ENCODE measurements at regions not wholly inside any gene's neighbourhood (a gene's known extent, or its start where the extent isn't known, plus 50 kb on each side); places are given as distances from the start of the nearest gene placed in this dataset.
A peak's percentile ranks its signal among the peaks of the same experiment; 100 is the strongest.

- peaks cover 96% of the 10 kb centered on the region for H3K79me2 ChIP-seq (ENCODE audit: insufficient read depth, low read length)
- 0 out of 2 replicates have a peak, but pooled peaks cover 6% of the 10 kb centered on the region for H3F3A ChIP-seq (ENCODE audit: low read depth)
- no peaks in the 10 kb centered on the region for H3K9me3 ChIP-seq (ENCODE audit: insufficient read depth, low read depth, low read length)
- no peaks in the 10 kb centered on the region for H3K36me3 ChIP-seq (ENCODE audit: insufficient read depth, low read length)
- TF ChIP-seq CTCF (conservative IDR thresholded peaks at IDR 0.05; ENCODE audit: low read length) = no peak
- no peak for TF ChIP-seq EZH2phosphoT487 (IDR thresholded peaks at IDR 0.05; ENCODE audit: borderline replicate concordance)
- peak overlapping the region; percentile 98 for H3K9ac ChIP-seq (ENCODE audit: low read depth, low read length, poor library complexity, severe bottlenecking)
- no peaks in the 10 kb centered on the region for H3K9me2 ChIP-seq (replicated peaks; ENCODE audit: low read depth, low read length)
- H3K4me1 ChIP-seq (ENCODE audit: insufficient read depth, low read length, poor library complexity, severe bottlenecking) = peaks cover 80% of the 10 kb centered on the region
- H4K20me1 ChIP-seq (ENCODE audit: insufficient read depth, low read length, poor library complexity, severe bottlenecking) = no peaks in the 10 kb centered on the region
- H2AFZ ChIP-seq (ENCODE audit: low read length) = no peak overlapping the region
- H3K4me2 ChIP-seq (ENCODE audit: low read depth, low read length, poor library complexity, severe bottlenecking) = peak overlapping the region; percentile 89
- no peaks in the 10 kb centered on the region for H3K27me3 ChIP-seq (ENCODE audit: insufficient read depth, low read length, poor library complexity, severe bottlenecking)
- no peak overlapping the region for H3K4me3 ChIP-seq (ENCODE audit: low read length, poor library complexity, severe bottlenecking)
Observed at GRCh38 chr22:46051646-46052045, 74.7 kb upstream of the WNT7B start.

- TF ChIP-seq EZH2phosphoT487 (IDR thresholded peaks at IDR 0.05; ENCODE audit: borderline replicate concordance) = no peak
- no peak for TF ChIP-seq CTCF (conservative IDR thresholded peaks at IDR 0.05; ENCODE audit: low read length)
- peaks cover 82% of the 10 kb centered on the region for H3K4me1 ChIP-seq (ENCODE audit: insufficient read depth, low read length, poor library complexity, severe bottlenecking)
- no peak overlapping the region for H2AFZ ChIP-seq (ENCODE audit: low read length)
- peak overlapping the region; percentile 84 for H3K4me3 ChIP-seq (ENCODE audit: low read length, poor library complexity, severe bottlenecking)
- H3K27me3 ChIP-seq (ENCODE audit: insufficient read depth, low read length, poor library complexity, severe bottlenecking) = no peaks in the 10 kb centered on the region
- no peaks in the 10 kb centered on the region for H4K20me1 ChIP-seq (ENCODE audit: insufficient read depth, low read length, poor library complexity, severe bottlenecking)
- H3F3A ChIP-seq (ENCODE audit: low read depth) = 0 out of 2 replicates have a peak, but pooled peaks cover 6% of the 10 kb centered on the region
- no peaks in the 10 kb centered on the region for H3K36me3 ChIP-seq (ENCODE audit: insufficient read depth, low read length)
- H3K4me2 ChIP-seq (ENCODE audit: low read depth, low read length, poor library complexity, severe bottlenecking) = peak overlapping the region; percentile 89
- no peaks in the 10 kb centered on the region for H3K9me3 ChIP-seq (ENCODE audit: insufficient read depth, low read depth, low read length)
- peaks cover 96% of the 10 kb centered on the region for H3K79me2 ChIP-seq (ENCODE audit: insufficient read depth, low read length)
- H3K9me2 ChIP-seq (replicated peaks; ENCODE audit: low read depth, low read length) = no peaks in the 10 kb centered on the region
- H3K9ac ChIP-seq (ENCODE audit: low read depth, low read length, poor library complexity, severe bottlenecking) = peak overlapping the region; percentile 98
Observed at GRCh38 chr22:46052331-46052771, 75.4 kb upstream of the WNT7B start.

GRCh38 chr22:46052801-46053562 lies 76.0 kb upstream of the WNT7B start:
- TF ChIP-seq CTCF (conservative IDR thresholded peaks at IDR 0.05; ENCODE audit: low read length) = 0 out of 2 replicates have a peak, but pooled peaks have one; percentile 11
- no peak for TF ChIP-seq EZH2phosphoT487 (IDR thresholded peaks at IDR 0.05; ENCODE audit: borderline replicate concordance)
- Histone ChIP-seq H3K4me3 (ENCODE audit: low read length, poor library complexity, severe bottlenecking) (peak overlapping the region; percentile 84), H3K9ac (ENCODE audit: low read depth, low read length, poor library complexity, severe bottlenecking) (peak overlapping the region; percentile 98), H4K20me1 (ENCODE audit: insufficient read depth, low read length, poor library complexity, severe bottlenecking) (no peaks in the 10 kb centered on the region), H3K27me3 (ENCODE audit: insufficient read depth, low read length, poor library complexity, severe bottlenecking) (no peaks in the 10 kb centered on the region), H2AFZ (ENCODE audit: low read length) (no peak overlapping the region), H3K79me2 (ENCODE audit: insufficient read depth, low read length) (peaks cover 96% of the 10 kb centered on the region), H3K9me3 (ENCODE audit: insufficient read depth, low read depth, low read length) (no peaks in the 10 kb centered on the region), H3K36me3 (ENCODE audit: insufficient read depth, low read length) (no peaks in the 10 kb centered on the region), H3K4me2 (ENCODE audit: low read depth, low read length, poor library complexity, severe bottlenecking) (peak overlapping the region; percentile 89), H3K9me2 (replicated peaks; ENCODE audit: low read depth, low read length) (no peaks in the 10 kb centered on the region), H3K4me1 (ENCODE audit: insufficient read depth, low read length, poor library complexity, severe bottlenecking) (peaks cover 82% of the 10 kb centered on the region), H3F3A (ENCODE audit: low read depth) (0 out of 2 replicates have a peak, but pooled peaks cover 4% of the 10 kb centered on the region)
